ENCODE measurements at regions not wholly inside any gene's neighbourhood (a gene's known extent, or its start where the extent isn't known, plus 50 kb on each side); places are given as distances from the start of the nearest gene placed in this dataset.
"Not testable (repeated sequence)": the region's sequence is repeated elsewhere in the genome, so short reads cannot be mapped to it uniquely, and the experiment has no call there.

- no peaks in the 10 kb centered on the region for H3K4me1 ChIP-seq (ENCODE audit: control insufficient read depth, insufficient read depth, low read length)
- DNase-seq (ENCODE audit: low read depth, low spot score): no peak
- no peaks in the 10 kb centered on the region for H3K9me3 ChIP-seq (ENCODE audit: control insufficient read depth, insufficient read depth, low read length)
- H3K27me3 ChIP-seq (ENCODE audit: control insufficient read depth, insufficient read depth, low read length): no peaks in the 10 kb centered on the region
- no peak overlapping the region for H3K4me3 ChIP-seq (ENCODE audit: low read length)
- WGBS (ENCODE audit: insufficient coverage, insufficient read length): no CpG with 5 or more reads among the region's 4 CpGs
- no peaks in the 10 kb centered on the region for H3K36me3 ChIP-seq (ENCODE audit: control insufficient read depth, insufficient read depth, low read length)
- no peak overlapping the region for H3K27ac ChIP-seq (ENCODE audit: low read length)
These were observed 1156.6 kb downstream of the PLA2G4A start for GRCh38 chr1:187985145-187985896.

- no peaks in the 10 kb centered on the region for H3K4me1 ChIP-seq (ENCODE audit: control insufficient read depth, insufficient read depth, low read length)
- WGBS (ENCODE audit: insufficient coverage, insufficient read length): no CpG with 5 or more reads among the region's 3 CpGs
- no peaks in the 10 kb centered on the region for H3K9me3 ChIP-seq (ENCODE audit: control insufficient read depth, insufficient read depth, low read length)
- no peaks in the 10 kb centered on the region for H3K36me3 ChIP-seq (ENCODE audit: control insufficient read depth, insufficient read depth, low read length)
- DNase-seq (ENCODE audit: low read depth, low spot score): no peak
- no peak overlapping the region for H3K4me3 ChIP-seq (ENCODE audit: low read length)
- no peaks in the 10 kb centered on the region for H3K27me3 ChIP-seq (ENCODE audit: control insufficient read depth, insufficient read depth, low read length)
- H3K27ac ChIP-seq (ENCODE audit: low read length): no peak overlapping the region
These were observed 1157.3 kb downstream of the PLA2G4A start for GRCh38 chr1:187985897-187986654.

- DNase-seq (ENCODE audit: low read depth, low spot score): no peak
- Histone ChIP-seq H3K4me1 (ENCODE audit: control insufficient read depth, insufficient read depth, low read length) (no peaks in the 10 kb centered on the region), H3K27ac (ENCODE audit: low read length) (no peak overlapping the region), H3K27me3 (ENCODE audit: control insufficient read depth, insufficient read depth, low read length) (no peaks in the 10 kb centered on the region), H3K9me3 (ENCODE audit: control insufficient read depth, insufficient read depth, low read length) (no peaks in the 10 kb centered on the region), H3K4me3 (ENCODE audit: low read length) (no peak overlapping the region), H3K36me3 (ENCODE audit: control insufficient read depth, insufficient read depth, low read length) (no peaks in the 10 kb centered on the region)
- no CpG with 5 or more reads among the region's 1 CpG for WGBS (ENCODE audit: insufficient coverage, insufficient read length)
These were observed 1158.6 kb downstream of the PLA2G4A start for GRCh38 chr1:187987236-187987776.

GRCh38 chr1:187991944-187992343, 1163.2 kb downstream of the PLA2G4A start:
- H3K4me1 ChIP-seq (ENCODE audit: control insufficient read depth, insufficient read depth, low read length): no peaks in the 10 kb centered on the region
- no peak overlapping the region for H3K27ac ChIP-seq (ENCODE audit: low read length)
- H3K36me3 ChIP-seq (ENCODE audit: control insufficient read depth, insufficient read depth, low read length): no peaks in the 10 kb centered on the region
- no peak overlapping the region for H3K4me3 ChIP-seq (ENCODE audit: low read length)
- no peaks in the 10 kb centered on the region for H3K9me3 ChIP-seq (ENCODE audit: control insufficient read depth, insufficient read depth, low read length)
- no peaks in the 10 kb centered on the region for H3K27me3 ChIP-seq (ENCODE audit: control insufficient read depth, insufficient read depth, low read length)
- no peak for DNase-seq (ENCODE audit: low read depth, low spot score)

GRCh38 chr1:187996780-187997179, 1168.0 kb downstream of the PLA2G4A start:
- no peak overlapping the region for H3K4me3 ChIP-seq (ENCODE audit: low read length)
- no peak overlapping the region for H3K27ac ChIP-seq (ENCODE audit: low read length)
- H3K9me3 ChIP-seq (ENCODE audit: control insufficient read depth, insufficient read depth, low read length): no peaks in the 10 kb centered on the region
- H3K4me1 ChIP-seq (ENCODE audit: control insufficient read depth, insufficient read depth, low read length): no peaks in the 10 kb centered on the region
- DNase-seq (ENCODE audit: low read depth, low spot score): no peak
- H3K27me3 ChIP-seq (ENCODE audit: control insufficient read depth, insufficient read depth, low read length): no peaks in the 10 kb centered on the region
- no peaks in the 10 kb centered on the region for H3K36me3 ChIP-seq (ENCODE audit: control insufficient read depth, insufficient read depth, low read length)

- Histone ChIP-seq H3K27me3 (ENCODE audit: control insufficient read depth, insufficient read depth, low read length) (no peaks in the 10 kb centered on the region), H3K4me1 (ENCODE audit: control insufficient read depth, insufficient read depth, low read length) (no peaks in the 10 kb centered on the region), H3K27ac (ENCODE audit: low read length) (no peak overlapping the region), H3K36me3 (ENCODE audit: control insufficient read depth, insufficient read depth, low read length) (no peaks in the 10 kb centered on the region), H3K4me3 (ENCODE audit: low read length) (no peak overlapping the region), H3K9me3 (ENCODE audit: control insufficient read depth, insufficient read depth, low read length) (no peaks in the 10 kb centered on the region)
- no peak for DNase-seq (ENCODE audit: low read depth, low spot score)
These were observed 1171.2 kb downstream of the PLA2G4A start for GRCh38 chr1:187999973-188000372.

GRCh38 chr1:188003687-188004086, 1174.9 kb downstream of the PLA2G4A start:
- not testable (repeated sequence) for H3K27ac ChIP-seq (ENCODE audit: low read length); H3K4me1 ChIP-seq (ENCODE audit: control insufficient read depth, insufficient read depth, low read length); DNase-seq (ENCODE audit: low read depth, low spot score); H3K9me3 ChIP-seq (ENCODE audit: control insufficient read depth, insufficient read depth, low read length); H3K36me3 ChIP-seq (ENCODE audit: control insufficient read depth, insufficient read depth, low read length); H3K27me3 ChIP-seq (ENCODE audit: control insufficient read depth, insufficient read depth, low read length); H3K4me3 ChIP-seq (ENCODE audit: low read length)
- WGBS (ENCODE audit: insufficient coverage, insufficient read length): no CpG with 5 or more reads among the region's 1 CpG

GRCh38 chr1:188004849-188005248, 1176.1 kb downstream of the PLA2G4A start:
- DNase-seq (ENCODE audit: low read depth, low spot score): no peak
- Histone ChIP-seq H3K27ac (ENCODE audit: low read length) (no peak overlapping the region), H3K4me3 (ENCODE audit: low read length) (no peak overlapping the region), H3K36me3 (ENCODE audit: control insufficient read depth, insufficient read depth, low read length) (no peaks in the 10 kb centered on the region), H3K27me3 (ENCODE audit: control insufficient read depth, insufficient read depth, low read length) (no peaks in the 10 kb centered on the region), H3K4me1 (ENCODE audit: control insufficient read depth, insufficient read depth, low read length) (no peaks in the 10 kb centered on the region), H3K9me3 (ENCODE audit: control insufficient read depth, insufficient read depth, low read length) (no peaks in the 10 kb centered on the region)
- no CpG with 5 or more reads among the region's 1 CpG for WGBS (ENCODE audit: insufficient coverage, insufficient read length)

- Histone ChIP-seq H3K4me3 (ENCODE audit: low read length) (no peak overlapping the region), H3K27me3 (ENCODE audit: control insufficient read depth, insufficient read depth, low read length) (no peaks in the 10 kb centered on the region), H3K27ac (ENCODE audit: low read length) (no peak overlapping the region), H3K4me1 (ENCODE audit: control insufficient read depth, insufficient read depth, low read length) (no peaks in the 10 kb centered on the region), H3K9me3 (ENCODE audit: control insufficient read depth, insufficient read depth, low read length) (no peaks in the 10 kb centered on the region), H3K36me3 (ENCODE audit: control insufficient read depth, insufficient read depth, low read length) (no peaks in the 10 kb centered on the region)
- DNase-seq (ENCODE audit: low read depth, low spot score): no peak
- no CpG with 5 or more reads among the region's 1 CpG for WGBS (ENCODE audit: insufficient coverage, insufficient read length)
These were observed 1177.6 kb downstream of the PLA2G4A start for GRCh38 chr1:188006354-188006753.

GRCh38 chr1:188013222-188013849, 1184.6 kb downstream of the PLA2G4A start:
- H3K4me3 ChIP-seq (ENCODE audit: low read length); DNase-seq (ENCODE audit: low read depth, low spot score); H3K27me3 ChIP-seq (ENCODE audit: control insufficient read depth, insufficient read depth, low read length); H3K9me3 ChIP-seq (ENCODE audit: control insufficient read depth, insufficient read depth, low read length); H3K36me3 ChIP-seq (ENCODE audit: control insufficient read depth, insufficient read depth, low read length); H3K27ac ChIP-seq (ENCODE audit: low read length); H3K4me1 ChIP-seq (ENCODE audit: control insufficient read depth, insufficient read depth, low read length): not testable (repeated sequence)
- no CpG with 5 or more reads among the region's 49 CpGs for WGBS (ENCODE audit: insufficient coverage, insufficient read length)

Measured in iPS DF 6.9 (cell line).